Cardiac septum (tissue), 1 donor: ENCODE measurements at regions not wholly inside any gene's neighbourhood (a gene's known extent, or its start where the extent isn't known, plus 50 kb on each side); places are given as distances from the start of the nearest gene placed in this dataset.

Experiments used
- DNase-seq: peaks from one replicate; pipeline ENCODE4 v3.0.0-alpha.2; 2020; ENCODE audit warnings: low spot score
- intact Hi-C: fragments of 100-400 bp; cut with DNase I; formaldehyde crosslinking; loops from one replicate; pipeline ENCODE4 v1.14.0; 2022
- donor health status: DM: no; HTN: no; CAD: no.

DNA sequence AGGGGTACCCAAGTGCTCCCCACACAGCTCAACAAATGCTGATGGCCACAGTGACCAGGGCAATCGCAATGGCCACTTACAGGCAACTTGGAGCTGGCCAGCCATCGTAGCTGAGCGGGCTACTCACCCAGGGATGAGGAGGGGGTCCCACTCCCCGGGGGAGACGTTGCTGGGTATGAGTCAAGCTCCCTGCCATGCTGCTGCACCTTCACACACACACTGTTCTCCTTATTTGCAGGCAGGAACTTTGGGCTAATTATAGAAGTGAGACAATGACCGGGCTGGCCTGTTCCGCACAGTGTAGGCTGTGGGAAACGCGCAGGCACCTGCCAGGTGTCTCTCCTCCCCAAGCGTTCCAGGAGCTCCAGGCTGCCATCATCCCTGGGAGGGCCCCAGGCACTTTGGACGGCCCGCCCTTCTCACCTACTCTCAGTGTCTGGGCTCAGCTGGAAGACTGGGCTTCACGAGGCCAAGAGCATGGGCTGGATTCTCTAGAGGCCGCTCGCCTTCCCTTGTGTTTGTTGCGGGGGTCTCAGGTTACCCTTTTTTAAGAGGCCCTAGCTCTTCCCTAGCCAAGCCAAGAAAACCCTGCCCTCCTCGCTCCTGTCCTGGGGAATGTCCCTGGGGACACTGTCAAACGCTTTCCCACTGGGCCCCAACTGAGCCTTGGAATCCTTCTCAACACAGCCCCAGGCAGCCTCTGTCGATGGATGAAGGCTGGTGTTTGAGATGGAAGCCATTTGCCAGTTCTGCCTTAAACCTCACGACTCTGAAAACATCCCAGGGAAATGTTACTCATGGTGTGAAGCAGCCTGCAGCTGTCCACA lies 73.0 kb downstream of the RTL6 start:
- intact Hi-C loops = no loop called here
- peak; percentile 46 for DNase-seq

DNA sequence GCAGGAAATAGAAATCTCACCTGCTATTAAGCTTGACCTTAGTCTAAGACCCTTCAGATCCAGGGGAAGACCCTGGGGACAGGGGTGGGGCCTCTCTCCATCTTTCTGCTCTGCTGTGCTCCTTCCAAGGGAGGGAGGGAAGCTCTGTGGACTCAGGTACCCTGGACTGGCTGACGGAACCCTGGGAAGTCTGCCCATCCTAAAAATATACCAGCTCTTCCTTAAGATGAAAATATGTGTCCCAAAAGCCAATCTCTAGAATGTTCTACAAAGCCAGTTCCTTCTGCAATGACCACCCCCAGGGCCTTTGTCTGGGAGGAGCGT lies 73.7 kb downstream of the RTL6 start:
- DNase-seq = no peak
- intact Hi-C loops = no loop called here

DNA sequence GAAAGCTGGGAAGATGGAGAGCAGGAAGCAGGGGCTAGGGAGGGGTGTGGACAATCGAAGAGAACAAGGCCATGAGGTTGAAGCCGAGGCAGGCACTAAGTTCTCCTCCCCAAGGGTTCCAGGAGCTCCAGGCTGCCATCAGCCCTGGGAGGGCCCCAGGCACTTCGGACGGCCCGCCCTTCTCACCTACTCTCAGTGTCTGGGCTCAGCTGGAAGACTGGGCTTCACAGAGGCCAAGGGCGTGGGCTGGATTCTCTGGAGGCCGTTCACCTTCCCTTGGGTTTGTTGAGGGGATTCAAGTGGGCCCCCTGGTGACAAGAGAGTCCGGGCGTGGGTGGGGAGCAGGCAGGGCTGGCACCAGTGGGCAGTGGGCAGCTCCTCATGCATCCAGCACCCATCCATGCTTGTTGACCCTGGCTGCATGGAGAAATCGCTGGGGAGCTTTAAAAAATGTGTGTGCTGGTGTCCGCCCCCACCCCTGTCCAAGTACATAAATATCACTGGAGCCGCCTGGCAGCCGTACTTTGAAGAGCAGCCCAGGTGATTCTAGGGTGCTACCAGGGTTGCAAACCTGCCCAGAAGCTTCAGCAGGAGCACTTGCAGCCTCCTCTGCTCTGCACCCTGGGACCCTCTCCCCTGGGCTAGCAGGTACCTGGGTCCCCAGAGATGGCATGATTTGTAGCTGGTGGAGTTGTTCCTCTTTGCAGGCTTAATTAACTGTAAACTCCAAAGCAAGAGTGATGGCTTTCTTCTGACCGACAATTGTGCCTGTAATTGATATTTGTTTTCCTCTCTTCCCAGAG lies 74.3 kb downstream of the RTL6 start:
- peak; percentile 33 for DNase-seq
- intact Hi-C loops = no loop called here

DNA sequence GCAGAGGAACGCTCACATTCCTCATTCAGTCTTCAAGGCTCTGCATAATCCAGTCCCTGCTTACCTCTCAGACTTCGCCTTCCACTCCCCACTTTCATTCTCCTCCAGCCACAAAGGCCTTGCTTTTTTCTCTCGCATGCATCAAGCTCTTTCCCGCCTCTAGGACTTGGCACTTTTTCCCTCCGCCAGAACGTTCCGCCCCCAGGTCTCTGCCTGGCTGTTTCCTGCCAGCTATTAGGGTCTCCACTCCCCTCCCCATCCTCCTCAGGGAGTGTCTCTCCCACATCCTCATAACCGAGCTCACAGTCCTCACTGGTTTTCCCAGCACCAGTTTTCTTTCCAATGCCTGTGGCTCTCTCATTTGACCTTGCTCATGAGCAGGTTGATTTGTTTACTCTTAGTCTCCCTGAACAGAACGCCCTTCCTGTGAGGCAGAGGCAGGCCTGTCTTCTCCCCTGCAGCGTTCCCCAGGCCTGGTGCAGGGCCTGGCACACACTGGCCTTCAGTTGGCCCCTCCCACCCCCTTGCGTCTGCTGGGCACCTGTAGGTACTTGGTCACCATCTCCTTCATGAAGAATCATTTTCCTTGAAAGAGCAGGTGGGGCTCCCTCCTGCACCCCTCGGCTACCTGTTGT lies 75.2 kb downstream of the RTL6 start:
- intact Hi-C loops = no loop called here
- peak; percentile 47 for DNase-seq

DNA sequence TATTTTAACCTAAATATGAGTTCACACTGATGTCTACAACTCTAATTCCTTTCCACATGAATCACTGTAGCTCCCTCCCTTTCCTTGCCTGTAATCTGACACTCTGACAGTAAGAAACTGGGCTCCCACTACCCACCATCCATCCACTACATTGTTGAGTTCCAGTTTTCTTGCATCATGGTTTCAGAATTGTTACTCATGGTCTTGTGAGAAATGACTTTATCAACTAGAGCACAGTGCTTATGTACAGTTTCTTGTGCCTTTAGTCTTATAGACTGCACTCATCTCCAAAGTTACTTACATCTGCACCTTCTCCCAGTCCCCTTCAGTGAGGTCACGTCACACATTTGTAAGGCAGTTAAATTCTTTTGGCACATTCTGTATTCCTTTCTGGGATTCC lies 78.6 kb downstream of the RTL6 start:
- no peak for DNase-seq
- intact Hi-C loops = no loop called here

DNA sequence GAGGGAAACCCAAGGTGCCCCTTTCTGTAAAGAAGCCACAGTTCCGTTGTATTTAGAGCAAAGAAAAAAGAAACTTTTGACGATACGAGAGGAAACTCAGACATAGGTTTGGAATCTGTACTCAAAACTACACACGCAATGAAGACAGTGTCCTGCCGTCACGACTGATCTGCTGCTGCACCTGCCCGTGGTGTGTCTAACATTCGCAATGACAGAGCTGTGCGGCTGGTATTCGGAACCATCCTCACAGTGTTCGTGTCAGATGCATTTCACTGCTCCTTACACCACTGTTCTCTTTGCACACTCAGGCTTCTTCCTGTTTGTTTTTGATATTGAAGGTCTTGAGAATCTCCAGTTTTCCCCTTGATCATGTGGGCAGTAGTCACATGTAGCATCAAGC lies 84.8 kb downstream of the RTL6 start:
- peak; percentile 61 for DNase-seq

DNA sequence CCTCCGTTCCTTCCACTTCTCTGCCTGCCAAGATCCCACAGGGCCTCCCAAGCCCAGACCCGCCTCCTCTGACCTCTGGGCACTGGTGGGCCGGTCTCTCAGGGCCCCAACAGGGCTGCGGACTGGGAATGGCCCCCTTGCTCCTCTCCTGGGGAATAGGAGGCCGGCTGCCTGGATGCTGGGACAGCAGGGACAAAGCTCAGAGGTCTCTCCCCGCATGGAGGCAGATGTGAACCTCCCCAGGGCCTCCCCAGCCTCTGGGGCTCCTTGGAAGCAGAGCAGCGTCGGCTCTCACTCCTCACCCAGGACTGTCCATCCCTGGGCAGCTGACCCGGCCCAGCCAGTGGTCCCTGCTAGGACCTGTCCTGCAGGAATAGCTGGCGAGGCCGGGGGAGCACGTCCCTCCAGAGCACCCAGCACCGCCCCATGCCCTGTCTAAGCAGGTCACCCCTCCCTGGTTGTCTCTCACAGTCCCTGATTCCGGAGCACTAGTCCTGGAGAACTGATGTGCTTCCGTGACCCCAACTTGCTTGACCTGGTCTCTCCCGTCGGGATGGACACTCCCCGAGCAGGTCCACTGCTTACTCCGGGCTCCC lies 85.8 kb downstream of the RTL6 start:
- intact Hi-C loops = no loop called here
- peak; percentile 70 for DNase-seq

More for the DNA sequence above, 84.8 kb downstream of the RTL6 start:
- intact Hi-C loops = no loop called here

DNA sequence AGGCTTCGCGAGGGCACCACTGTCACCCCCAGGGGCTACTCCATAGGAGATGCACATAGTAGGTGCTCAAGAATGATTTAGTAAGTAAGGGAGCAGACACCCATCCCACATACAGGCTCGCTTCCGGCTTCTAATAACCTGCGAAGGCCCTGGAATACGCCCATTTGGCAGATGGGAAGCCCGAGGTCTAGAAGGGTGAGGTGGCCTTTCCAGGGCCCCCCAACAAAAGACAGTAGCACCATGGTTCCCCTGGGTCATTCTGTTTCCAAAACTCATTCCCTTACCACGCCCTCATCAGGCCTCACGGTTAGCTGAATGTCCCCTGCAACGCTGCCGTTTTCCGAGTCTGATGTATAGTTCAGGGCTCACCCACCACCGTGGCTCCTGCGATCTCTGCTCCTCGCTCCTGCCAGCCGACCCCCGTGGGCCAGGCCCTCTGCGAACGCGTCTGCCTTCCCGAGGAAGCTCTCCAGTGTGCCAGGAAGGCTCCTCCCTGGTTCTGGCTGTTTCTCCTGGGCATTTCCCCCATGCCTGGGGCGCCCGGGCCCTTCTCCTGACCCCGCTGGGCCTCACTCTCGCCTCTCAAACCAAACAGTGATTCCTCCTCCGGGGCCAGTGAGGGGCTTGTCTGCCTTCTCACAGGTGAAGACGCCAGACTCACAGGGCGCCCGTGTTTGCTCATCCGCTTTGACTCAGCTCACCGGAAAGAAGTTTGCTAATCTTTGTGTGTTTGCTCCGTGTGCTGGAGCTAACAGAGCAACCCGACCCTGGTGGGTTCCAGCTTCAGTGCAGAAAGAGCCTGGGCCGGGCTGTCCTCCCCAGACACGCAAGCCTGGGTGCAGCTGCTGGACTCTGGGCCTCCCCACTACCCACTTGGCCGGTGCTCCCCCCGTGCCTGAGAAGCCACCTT lies 86.6 kb downstream of the RTL6 start:
- intact Hi-C loops = no loop called here
- peak; percentile 70 for DNase-seq

DNA sequence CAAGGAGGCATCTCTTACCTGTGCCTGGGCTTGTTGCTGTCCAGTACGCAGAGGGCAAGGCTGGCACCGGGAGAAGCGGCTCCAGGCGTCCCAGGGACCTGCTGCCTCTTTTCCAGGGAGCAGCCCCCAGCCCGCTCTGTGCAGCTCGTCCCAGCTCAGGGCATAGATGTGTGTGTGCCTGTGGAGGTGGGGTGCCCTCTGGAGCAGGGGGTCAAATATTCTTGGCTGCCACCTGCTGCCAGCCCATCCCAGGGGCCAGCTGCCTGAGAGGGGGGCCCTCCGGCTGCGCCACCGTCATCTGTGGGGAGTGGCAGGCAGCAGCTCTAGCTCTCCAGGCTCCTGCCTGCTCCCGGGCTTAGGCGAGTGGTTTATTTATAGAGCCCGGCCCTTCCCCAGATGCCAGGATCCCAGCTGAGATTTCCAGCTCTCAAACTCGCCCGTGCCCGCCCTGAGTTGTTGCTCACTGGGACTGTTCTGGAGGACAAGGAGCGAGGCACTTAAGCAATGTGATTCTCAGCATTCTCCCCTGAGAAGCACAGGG lies 87.5 kb downstream of the RTL6 start:
- intact Hi-C loops = no loop called here
- DNase-seq = peak; percentile 76

DNA sequence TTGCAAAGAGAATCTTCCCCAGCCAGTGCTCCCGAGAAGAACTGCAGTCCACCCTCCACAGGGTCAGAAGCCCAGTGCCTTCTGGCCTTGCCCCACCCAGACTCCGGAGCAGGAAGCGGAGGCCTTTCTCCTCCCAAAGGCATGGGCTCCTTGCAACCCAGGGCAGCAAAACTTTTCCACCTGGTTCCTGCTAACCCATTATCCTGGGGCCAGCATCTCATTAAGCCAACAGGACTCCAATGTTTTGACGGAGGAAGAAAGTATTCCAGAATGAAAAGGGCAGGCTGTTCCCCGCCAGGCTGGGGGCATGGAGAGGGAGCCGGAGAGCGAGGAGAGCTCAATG lies 88.1 kb downstream of the RTL6 start:
- intact Hi-C loops = no loop called here
- DNase-seq = peak; percentile 53

DNA sequence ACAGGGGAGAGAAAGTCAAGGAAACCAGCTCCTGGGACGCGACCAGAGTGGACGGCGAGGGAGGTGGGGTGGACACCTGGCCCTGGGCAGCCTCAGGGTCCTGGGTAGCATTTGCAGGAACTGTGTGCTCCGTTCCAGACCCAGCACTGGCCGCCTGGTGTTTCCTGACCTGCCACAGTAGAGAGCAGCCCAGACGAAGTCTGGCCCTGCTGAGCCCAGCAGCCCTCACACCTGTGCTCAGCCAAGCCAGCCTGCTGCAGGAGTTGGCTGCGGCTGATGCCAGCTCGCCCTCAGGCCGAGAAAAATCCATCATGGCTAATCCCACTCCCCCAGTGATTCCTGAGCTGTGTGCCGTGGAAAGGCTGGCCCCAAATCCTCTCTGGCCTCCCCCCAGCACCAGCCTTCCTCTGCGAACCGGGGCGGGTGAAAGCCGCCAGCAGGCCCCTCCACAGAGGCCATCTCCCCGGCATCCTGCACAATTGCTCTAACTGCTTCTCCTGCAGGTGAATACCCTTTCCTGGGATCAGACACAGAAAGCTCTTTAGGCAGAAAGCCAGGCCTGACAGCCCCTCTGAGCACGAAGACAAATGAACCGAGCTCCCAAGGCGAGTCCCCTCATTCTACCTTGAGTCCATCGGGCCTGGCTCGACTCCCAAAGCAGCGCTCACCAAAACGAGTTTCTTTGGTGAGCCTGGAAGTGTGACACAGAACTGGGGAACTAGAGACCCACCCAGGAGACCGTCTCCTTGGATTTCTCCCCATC lies 88.6 kb downstream of the RTL6 start:
- peak; percentile 54 for DNase-seq
- intact Hi-C loops = no loop called here

DNA sequence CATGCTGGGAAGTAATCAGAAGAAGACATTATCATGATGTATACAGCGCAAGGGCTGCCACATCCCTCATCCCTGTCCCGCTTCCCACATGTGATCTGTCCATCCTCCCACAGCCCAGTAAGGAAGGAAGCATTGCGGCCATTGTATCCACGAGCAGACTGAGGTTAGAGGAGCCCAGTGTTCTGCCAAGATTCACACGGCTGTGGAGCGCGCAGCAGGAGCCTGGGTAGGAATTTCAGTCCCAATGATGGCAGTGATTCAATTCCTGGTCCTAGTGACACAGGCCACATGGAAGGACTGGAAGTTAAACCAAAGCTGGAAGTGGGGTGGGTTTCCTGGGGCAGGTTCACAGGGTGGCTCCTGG lies 89.2 kb downstream of the RTL6 start:
- DNase-seq = peak; percentile 19
- intact Hi-C loops = no loop called here

DNA sequence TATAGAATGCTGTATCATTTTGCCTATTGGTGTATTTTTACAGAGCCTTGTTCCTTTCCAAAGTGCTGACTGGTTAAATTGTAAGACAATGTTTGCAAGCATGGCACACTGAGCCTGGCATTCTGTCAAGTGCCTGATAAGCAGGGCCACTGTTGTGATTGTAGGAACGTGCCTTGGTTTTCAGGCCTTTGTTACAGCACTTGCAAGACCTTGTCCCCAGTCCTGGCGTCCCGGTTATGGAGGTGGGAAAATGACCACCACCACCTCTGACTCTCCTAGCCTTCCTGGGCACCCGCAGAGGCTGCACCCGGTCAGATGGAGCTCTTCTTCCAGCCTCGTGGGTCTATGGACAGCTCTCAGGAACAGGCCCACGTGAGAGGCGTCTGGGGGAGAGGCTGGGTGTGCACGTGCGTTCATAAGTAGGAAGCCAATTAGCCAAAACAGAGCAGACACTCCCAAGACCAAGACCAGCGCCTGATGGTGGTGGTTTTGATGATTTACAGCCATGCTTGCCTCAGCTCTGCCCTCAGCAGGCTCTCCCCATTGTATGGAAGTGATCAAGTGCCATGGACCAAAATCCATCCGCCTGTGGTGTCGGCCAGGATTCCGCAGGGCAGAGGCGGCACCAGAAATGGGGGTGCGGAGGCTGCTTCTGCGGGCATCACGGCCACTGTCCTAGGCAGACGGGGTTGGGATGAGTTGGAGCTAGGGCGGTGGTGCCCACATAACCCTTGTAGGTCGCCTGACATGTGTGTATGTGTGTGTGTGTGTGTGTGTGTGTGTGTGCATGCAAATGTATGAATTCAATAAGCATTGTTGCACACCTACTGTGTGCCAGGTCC lies 89.8 kb downstream of the RTL6 start:
- intact Hi-C loops = no loop called here
- DNase-seq = peak; percentile 64

DNA sequence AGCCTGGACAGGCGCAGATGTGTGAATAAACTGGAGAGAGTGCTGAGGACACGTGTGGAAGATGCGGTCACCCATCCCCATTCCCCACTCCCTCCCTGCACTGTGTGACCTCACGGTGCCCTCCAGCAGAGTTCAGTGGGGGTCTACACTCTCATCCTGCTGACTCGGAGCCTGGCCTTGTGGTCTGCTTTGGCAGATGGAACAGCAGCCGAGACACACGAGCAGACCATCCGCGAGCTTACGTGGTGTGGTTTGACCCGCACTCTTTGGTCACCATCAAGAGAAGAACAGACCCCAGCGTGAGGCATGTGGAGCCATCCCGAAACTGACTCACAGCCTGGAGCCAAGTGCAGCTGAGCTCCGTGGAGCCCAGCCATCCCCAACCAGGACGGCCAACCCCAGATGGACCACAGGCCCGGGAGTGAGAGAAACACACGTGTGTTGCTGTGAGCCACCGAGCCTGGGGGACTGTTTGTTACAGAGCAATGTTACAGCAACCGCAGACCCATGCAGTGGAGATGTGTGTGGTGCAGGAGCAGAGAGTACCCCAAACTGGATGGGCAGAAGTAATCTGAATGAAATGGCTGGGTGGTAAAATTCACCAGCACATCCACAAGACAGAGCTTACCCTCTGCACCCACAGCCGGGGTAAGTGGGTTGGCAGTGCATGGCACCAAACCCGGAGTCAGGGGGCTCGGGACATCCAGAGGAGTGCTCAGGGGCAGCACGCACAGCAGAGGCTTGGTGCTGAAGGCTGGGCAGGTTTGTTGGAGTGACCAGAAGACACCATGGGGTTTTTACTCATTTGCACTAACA lies 90.7 kb downstream of the RTL6 start:
- intact Hi-C loops = no loop called here
- DNase-seq = peak; percentile 41

DNA sequence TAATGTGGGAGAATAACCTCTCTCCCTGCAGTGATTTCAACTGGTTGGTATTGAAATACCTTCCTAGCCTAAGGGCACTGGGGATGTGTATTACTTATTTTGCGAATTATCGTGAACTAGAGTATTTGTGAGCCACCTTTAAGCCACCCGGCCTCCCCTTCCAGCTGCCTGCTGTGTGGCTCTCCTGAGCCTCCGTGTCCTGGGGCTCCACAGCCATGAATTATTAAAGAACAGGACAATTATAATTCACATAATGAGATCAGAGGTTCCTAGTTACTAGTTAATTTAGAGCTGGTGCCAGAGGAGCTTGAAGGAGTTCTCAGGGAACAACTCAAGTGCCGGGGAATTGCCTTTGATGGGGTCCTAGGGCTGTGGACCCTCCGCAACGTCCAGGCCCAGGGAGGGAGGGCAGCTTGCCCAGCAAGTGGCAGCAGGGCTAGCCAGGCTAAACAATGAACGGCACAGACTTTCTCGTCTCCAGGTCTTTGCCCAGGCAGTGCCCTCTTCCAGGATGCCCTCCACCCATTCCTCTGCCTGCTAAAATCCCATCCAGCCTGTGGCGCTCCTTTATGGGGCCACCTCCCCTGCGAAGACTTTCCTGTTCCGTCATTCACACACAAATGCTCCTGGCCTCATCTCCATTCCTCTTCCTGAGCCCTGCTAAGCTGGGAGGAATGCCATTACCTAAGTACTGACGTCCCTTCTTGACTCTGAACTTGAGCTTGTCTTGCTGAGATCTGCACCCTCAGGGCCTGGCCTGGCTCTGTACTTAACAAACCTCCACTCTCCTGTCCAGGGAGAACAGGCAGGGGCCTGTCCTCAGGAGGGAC lies 91.5 kb downstream of the RTL6 start:
- DNase-seq = peak; percentile 29
- intact Hi-C loops = no loop called here

DNA sequence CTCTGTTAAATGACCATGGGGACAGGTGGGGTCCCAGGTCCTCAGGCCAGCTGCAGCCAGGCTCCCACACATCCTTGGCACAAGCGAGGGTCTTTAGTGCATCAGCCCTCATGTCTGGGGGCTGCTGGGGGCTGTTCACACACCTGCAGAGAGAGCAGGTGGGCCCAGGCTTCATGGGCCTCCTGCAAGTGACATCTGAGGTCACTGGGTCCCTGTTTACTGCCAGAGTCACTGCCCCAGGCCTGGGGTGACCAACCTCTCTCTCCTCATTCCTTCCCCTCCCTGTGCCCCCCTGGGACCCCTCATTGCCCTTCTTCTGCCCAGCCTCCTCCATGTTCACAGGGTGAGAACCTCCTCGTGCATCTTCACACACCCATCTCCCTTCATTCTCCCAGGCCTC lies 92.4 kb downstream of the RTL6 start:
- peak; percentile 17 for DNase-seq
- intact Hi-C loops = no loop called here
